Adrenal gland (tissue), 5 donors: ENCODE measurements at regions not wholly inside any gene's neighbourhood (a gene's known extent, or its start where the extent isn't known, plus 50 kb on each side); places are given as distances from the start of the nearest gene placed in this dataset.

Experiments used
- POLR2A ChIP-seq, 2 donors: fragments of 450-650 bp; IDR thresholded peaks; one replicate each; pipeline ENCODE4 v1.6.1; 2017; ENCODE audit warnings: antibody characterized with exemption in 2 of 2, mild to moderate bottlenecking in 2 of 2, moderate library complexity in 1 of 2
- TF ChIP-seq, protein P1 (sequence below), 6 experiments: fragments of 450-650 bp in 4 of 6; fragments of 200-600 bp in 2 of 6; sonication (generic) in 1 of 6; IDR thresholded peaks; 1 replicate in 5 of 6; 2 replicates in 1 of 6; pipeline versions ENCODE4 v1.5.1 to v1.8.0; 2016 to 2021; ENCODE audit warnings: antibody characterized with exemption in 6 of 6, mild to moderate bottlenecking in 2 of 6, moderate library complexity in 1 of 6
- donor health status: DM: no; HTN: no; CAD: no.

GRCh38 chr17:27945953-27946352, 52.8 kb upstream of the LYRM9 start:
- TF ChIP-seq POLR2A (IDR thresholded peaks at IDR 0.05), result no peak
- TF ChIP-seq, protein P1, sequence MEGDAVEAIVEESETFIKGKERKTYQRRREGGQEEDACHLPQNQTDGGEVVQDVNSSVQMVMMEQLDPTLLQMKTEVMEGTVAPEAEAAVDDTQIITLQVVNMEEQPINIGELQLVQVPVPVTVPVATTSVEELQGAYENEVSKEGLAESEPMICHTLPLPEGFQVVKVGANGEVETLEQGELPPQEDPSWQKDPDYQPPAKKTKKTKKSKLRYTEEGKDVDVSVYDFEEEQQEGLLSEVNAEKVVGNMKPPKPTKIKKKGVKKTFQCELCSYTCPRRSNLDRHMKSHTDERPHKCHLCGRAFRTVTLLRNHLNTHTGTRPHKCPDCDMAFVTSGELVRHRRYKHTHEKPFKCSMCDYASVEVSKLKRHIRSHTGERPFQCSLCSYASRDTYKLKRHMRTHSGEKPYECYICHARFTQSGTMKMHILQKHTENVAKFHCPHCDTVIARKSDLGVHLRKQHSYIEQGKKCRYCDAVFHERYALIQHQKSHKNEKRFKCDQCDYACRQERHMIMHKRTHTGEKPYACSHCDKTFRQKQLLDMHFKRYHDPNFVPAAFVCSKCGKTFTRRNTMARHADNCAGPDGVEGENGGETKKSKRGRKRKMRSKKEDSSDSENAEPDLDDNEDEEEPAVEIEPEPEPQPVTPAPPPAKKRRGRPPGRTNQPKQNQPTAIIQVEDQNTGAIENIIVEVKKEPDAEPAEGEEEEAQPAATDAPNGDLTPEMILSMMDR (IDR thresholded peaks at IDR 0.05), result no peak
